IMR-90 (cell line): ENCODE measurements at regions not wholly inside any gene's neighbourhood (a gene's known extent, or its start where the extent isn't known, plus 50 kb on each side); places are given as distances from the start of the nearest gene placed in this dataset.

Experiments used
- ATAC-seq: fragments of 200-7000 bp; cut with Tn5 transposase; 2 replicates; pipeline ENCODE4 v1.9.1; 2020; ENCODE audit warnings: low read depth, mild to moderate bottlenecking, moderate library complexity
- BruUV-seq: library from RNA; stranded (reverse); fragments of 400-500 nt; replicated peaks from 2 replicates; lab custom pipeline; 2021; lab: Mats Ljungman, UMichigan
- CTCF ChIA-PET: fragments of 300-600 bp; formaldehyde crosslinking; extraction: SDS; loops from one replicate; lab custom pipeline; 2021; ENCODE audit warnings: antibody characterized with exemption; lab: Yijun Ruan, JAX
- POLR2A ChIA-PET: fragments of 300-600 bp; sonication (Branson Sonifier 250); formaldehyde crosslinking; loops from one replicate; lab custom pipeline; 2022; ENCODE audit warnings: antibody characterized with exemption; ENCODE audit not compliant: unreplicated experiment; lab: Charles Lee
- DNase-seq: peaks from one replicate; pipeline ENCODE4 v3.0.0; 2013
- H2AFZ ChIP-seq: replicated peaks from 2 replicates; pipeline ENCODE3; 2013; ENCODE audit warnings: low read length, mild to moderate bottlenecking; ENCODE audit not compliant: poor library complexity
- H2AK5ac ChIP-seq: 2 replicates; pipeline ENCODE4 v1.6.1; 2013; ENCODE audit warnings: low read depth, low read length, inconsistent platforms
- H2AK9ac ChIP-seq: replicated peaks from 2 replicates; pipeline ENCODE3; 2013; ENCODE audit warnings: mild to moderate bottlenecking, low read depth, low read length, moderate library complexity; ENCODE audit not compliant: poor library complexity
- H2BK120ac ChIP-seq: 2 replicates; pipeline ENCODE4 v1.6.1; 2013; ENCODE audit warnings: low read depth, low read length, inconsistent platforms
- H2BK15ac ChIP-seq: 3 replicates; pipeline ENCODE4 v1.6.1; 2013; ENCODE audit warnings: low read depth, low read length, inconsistent platforms
- H2BK20ac ChIP-seq: 2 replicates; pipeline ENCODE4 v1.6.1; 2013; ENCODE audit warnings: low read depth, mild to moderate bottlenecking, inconsistent platforms, low read length, moderate library complexity
- H2BK5ac ChIP-seq: 2 replicates; pipeline ENCODE4 v1.6.1; 2013; ENCODE audit warnings: mild to moderate bottlenecking, low read depth, low read length, inconsistent platforms; ENCODE audit not compliant: poor library complexity, severe bottlenecking
- H3K14ac ChIP-seq: replicated peaks from 2 replicates; pipeline ENCODE4 v1.6.1; 2013; ENCODE audit warnings: low read depth, low read length, inconsistent platforms
- H3K18ac ChIP-seq: 2 replicates; pipeline ENCODE4 v1.6.1; 2013; ENCODE audit warnings: low read depth, low read length, control low read depth
- H3K23ac ChIP-seq: 2 replicates; pipeline ENCODE4 v1.6.1; 2013; ENCODE audit warnings: low read depth, low read length, inconsistent platforms
- H3K27ac ChIP-seq: 2 replicates; pipeline ENCODE4 v1.5.1; 2013; ENCODE audit warnings: mild to moderate bottlenecking, control low read depth, low read length; ENCODE audit not compliant: insufficient read depth
- H3K27me3 ChIP-seq: 2 replicates; pipeline ENCODE4 v1.6.1; 2013; ENCODE audit warnings: low read length; ENCODE audit not compliant: control insufficient read depth, insufficient read depth
- H3K36me3 ChIP-seq: 2 replicates; pipeline ENCODE4 v1.6.1; 2013; ENCODE audit warnings: low read length, mixed read lengths; ENCODE audit not compliant: control insufficient read depth, insufficient read depth
- H3K4ac ChIP-seq: 2 replicates; pipeline ENCODE4 v1.6.1; 2013; ENCODE audit warnings: low read depth, low read length, inconsistent platforms
- H3K4me1 ChIP-seq: 2 replicates; pipeline ENCODE4 v1.6.1; 2013; ENCODE audit warnings: low read length, mixed read lengths; ENCODE audit not compliant: control insufficient read depth, insufficient read depth
- H3K4me2 ChIP-seq: 2 replicates; pipeline ENCODE4 v1.6.1; 2013; ENCODE audit warnings: low read depth, mild to moderate bottlenecking, control low read depth, low read length, moderate library complexity
- H3K4me3 ChIP-seq: 2 replicates; pipeline ENCODE4 v1.5.1; 2013; ENCODE audit warnings: low read depth, mild to moderate bottlenecking, control low read depth, low read length, moderate library complexity; ENCODE audit not compliant: insufficient read depth
- H3K56ac ChIP-seq: 2 replicates; pipeline ENCODE4 v1.6.1; 2013; ENCODE audit warnings: low read length, inconsistent platforms; ENCODE audit not compliant: insufficient read depth; ENCODE audit errors: extremely low read depth
- H3K79me1 ChIP-seq, 2 experiments: 2 replicates each; pipeline ENCODE4 v1.6.1; 2013; ENCODE audit warnings: low read length in 2 of 2, inconsistent platforms in 1 of 2, low read depth in 1 of 2
- H3K9ac ChIP-seq: 2 replicates; pipeline ENCODE4 v1.6.1; 2013; ENCODE audit warnings: low read depth, low read length, control low read depth
- H3K9me1 ChIP-seq: 2 replicates; pipeline ENCODE4 v1.6.1; 2013; ENCODE audit warnings: low read length, inconsistent platforms; ENCODE audit not compliant: insufficient read depth
- H3K9me3 ChIP-seq: 2 replicates; pipeline ENCODE4 v1.6.1; 2013; ENCODE audit warnings: low read length; ENCODE audit not compliant: control insufficient read depth, insufficient read depth
- H4K20me1 ChIP-seq: 2 replicates; pipeline ENCODE4 v1.6.1; 2013; ENCODE audit warnings: low read length, inconsistent platforms; ENCODE audit not compliant: insufficient read depth
- H4K5ac ChIP-seq: 2 replicates; pipeline ENCODE4 v1.6.1; 2013; ENCODE audit warnings: mild to moderate bottlenecking, low read depth, low read length, control low read depth
- H4K8ac ChIP-seq, 2 experiments: 2 replicates each; pipeline ENCODE4 v1.6.1; 2013; ENCODE audit warnings: low read depth in 2 of 2, low read length in 2 of 2, control low read depth in 1 of 2, inconsistent platforms in 1 of 2
- H4K91ac ChIP-seq: 2 replicates; pipeline ENCODE4 v1.6.1; 2013; ENCODE audit warnings: low read depth, low read length, inconsistent platforms; ENCODE audit not compliant: insufficient read depth
- BHLHE40 ChIP-seq: fragments of 150-350 bp; IDR thresholded peaks from 2 replicates; pipeline ENCODE4 v1.6.1; 2016; ENCODE audit warnings: mild to moderate bottlenecking, low read depth, low read length
- CEBPB ChIP-seq: IDR thresholded peaks from 2 replicates; pipeline ENCODE4 v1.6.1; 2012; ENCODE audit warnings: low read depth, low read length, improper control_type of control experiment
- CHD1 ChIP-seq: IDR thresholded peaks from 2 replicates; pipeline ENCODE4 v1.6.1; 2012; ENCODE audit warnings: low read depth, low read length, improper control_type of control experiment
- CTCF ChIP-seq: conservative IDR thresholded peaks from 2 replicates; pipeline ENCODE4 v1.5.1; 2012; ENCODE audit warnings: mild to moderate bottlenecking, low read depth, low read length, improper control_type of control experiment
- ELK1 ChIP-seq: fragments of 150-350 bp; IDR thresholded peaks from 2 replicates; pipeline ENCODE4 v1.6.1; 2016; ENCODE audit warnings: low read depth, mild to moderate bottlenecking, low read length, moderate library complexity, borderline replicate concordance
- FOS ChIP-seq: fragments of 150-350 bp; IDR thresholded peaks from 2 replicates; pipeline ENCODE4 v1.6.1; 2016; ENCODE audit warnings: low read depth, low read length
- MAFK ChIP-seq: IDR thresholded peaks from 2 replicates; pipeline ENCODE4 v1.6.1; 2012; ENCODE audit warnings: low read depth, low read length, improper control_type of control experiment
- MAZ ChIP-seq: IDR thresholded peaks from 2 replicates; pipeline ENCODE4 v1.6.1; 2012; ENCODE audit warnings: low read depth, mild to moderate bottlenecking, low read length, improper control_type of control experiment, moderate library complexity, borderline replicate concordance
- MXI1 ChIP-seq: IDR thresholded peaks from 2 replicates; pipeline ENCODE4 v1.6.1; 2012; ENCODE audit warnings: low read depth, mild to moderate bottlenecking, low read length, moderate library complexity, borderline replicate concordance
- NFE2L2 ChIP-seq: fragments of 150-350 bp; IDR thresholded peaks from 2 replicates; pipeline ENCODE4 v1.6.1; 2016; ENCODE audit warnings: low read depth, mild to moderate bottlenecking, low read length
- POLR2A ChIP-seq: IDR thresholded peaks from 2 replicates; pipeline ENCODE4 v1.6.1; 2012; ENCODE audit warnings: mild to moderate bottlenecking, low read depth, low read length
- RAD21 ChIP-seq: IDR thresholded peaks from 2 replicates; pipeline ENCODE4 v1.6.1; 2012; ENCODE audit warnings: low read length, improper control_type of control experiment
- RFX5 ChIP-seq: IDR thresholded peaks from 2 replicates; pipeline ENCODE4 v1.8.0; 2012; ENCODE audit warnings: low read depth, mild to moderate bottlenecking, low read length, moderate library complexity
- WGBS, 2 experiments: methylation state at CpG; one replicate each; pipeline versions ENCODE4 v1.1.5 to v1.1.7; 2013; ENCODE audit warnings: missing lambda C conversion rate in 2 of 2; ENCODE audit not compliant: insufficient read length in 1 of 2; ENCODE audit errors: extremely low coverage in 2 of 2; 5-methylcytosine and 5-hydroxymethylcytosine counted together
- dilution Hi-C: fragments of 300-500 bp; cut with HindIII; formaldehyde crosslinking; loops from one replicate; pipeline ENCODE4 v1.14.3; 2018; ENCODE audit warnings: low sequenced_read_pairs; ENCODE audit not compliant: unreplicated experiment
- in situ Hi-C: fragments of 300-500 bp; cut with MboI; formaldehyde crosslinking; loops from 3 replicates; pipeline ENCODE4 v1.14.3; 2019; ENCODE audit warnings: low sequenced_read_pairs, inconsistent platforms, mixed read lengths
- intact Hi-C: fragments of 100-400 bp; cut with micrococcal nuclease; formaldehyde crosslinking; loops from 2 replicates; pipeline ENCODE4 v1.10.0; 2022

DNA sequence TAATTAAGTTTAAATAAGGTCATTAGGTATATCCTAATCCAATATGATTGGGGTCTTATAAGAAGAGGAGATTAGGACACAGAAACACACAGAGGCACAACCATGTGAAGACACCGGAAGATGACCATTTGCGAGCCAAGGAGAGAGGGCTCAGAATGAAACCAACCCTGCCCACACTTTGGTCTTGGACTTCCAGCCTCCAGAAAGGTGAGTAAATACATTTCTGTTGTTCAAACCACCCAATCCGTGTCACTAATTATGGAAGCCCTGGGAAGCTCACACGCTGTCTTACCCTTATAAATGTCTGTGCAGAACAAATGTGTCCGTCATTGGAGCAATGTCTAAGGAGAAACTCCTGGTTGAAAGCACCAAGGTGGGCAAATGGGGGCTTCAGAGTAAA, 95.0 kb downstream of the IYD start:
- WGBS, 2 experiments: no CpG with 5 or more reads among the region's 5 CpGs
- no peaks in the 10 kb centered on the region for H3K27me3 ChIP-seq
- H4K8ac ChIP-seq: no peak overlapping the region
- no peak overlapping the region for H2AFZ ChIP-seq
- dilution Hi-C loops: no loop called here
- no peak overlapping the region for H3K27ac ChIP-seq
- H2AK5ac ChIP-seq: no peak overlapping the region
- H3K14ac ChIP-seq: no peak overlapping the region
- in situ Hi-C loops: no loop called here
- H2AK9ac ChIP-seq: no peak overlapping the region
- ChIA-PET POLR2A (no interaction called here), CTCF (no interaction called here)
- intact Hi-C loops: no loop called here
- no peaks in the 10 kb centered on the region for H3K4me1 ChIP-seq
- H3K36me3 ChIP-seq: no peaks in the 10 kb centered on the region
- H4K20me1 ChIP-seq: no peaks in the 10 kb centered on the region
- H3K9ac ChIP-seq: no peak overlapping the region
- BruUV-seq: no TSS peak
- no peak overlapping the region for H3K18ac ChIP-seq
- no peak for TF ChIP-seq RFX5
- no peak for TF ChIP-seq BHLHE40
- no peak for TF ChIP-seq RAD21
- no peak for TF ChIP-seq MXI1
- no peak for TF ChIP-seq CTCF
- no peak for TF ChIP-seq FOS
- no peak for TF ChIP-seq MAZ
- no peak for TF ChIP-seq NFE2L2
- no peak for TF ChIP-seq MAFK
- TF ChIP-seq CEBPB: no peak
- no peak for TF ChIP-seq ELK1
- TF ChIP-seq POLR2A: no peak
- TF ChIP-seq CHD1: no peak
- no peak overlapping the region for H4K5ac ChIP-seq
- no peak for DNase-seq
- no peaks in the 10 kb centered on the region for H3K9me1 ChIP-seq
- H3K23ac ChIP-seq: no peak overlapping the region
- H4K91ac ChIP-seq: no peak overlapping the region
- H2BK5ac ChIP-seq: no peak overlapping the region
- H3K4me2 ChIP-seq: no peak overlapping the region
- H3K4me3 ChIP-seq: no peak overlapping the region
- H3K79me1 ChIP-seq: no peaks in the 10 kb centered on the region
- no peak overlapping the region for H2BK15ac ChIP-seq
- no peak overlapping the region for H3K4ac ChIP-seq
- ATAC-seq: no peak
- no peak overlapping the region for H2BK120ac ChIP-seq
- no peak overlapping the region for H2BK20ac ChIP-seq
- H3K9me3 ChIP-seq: no peaks in the 10 kb centered on the region
- H3K56ac ChIP-seq: no peak overlapping the region
